ENCODE measurements at regions not wholly inside any gene's neighbourhood (a gene's known extent, or its start where the extent isn't known, plus 50 kb on each side); places are given as distances from the start of the nearest gene placed in this dataset.

DNA sequence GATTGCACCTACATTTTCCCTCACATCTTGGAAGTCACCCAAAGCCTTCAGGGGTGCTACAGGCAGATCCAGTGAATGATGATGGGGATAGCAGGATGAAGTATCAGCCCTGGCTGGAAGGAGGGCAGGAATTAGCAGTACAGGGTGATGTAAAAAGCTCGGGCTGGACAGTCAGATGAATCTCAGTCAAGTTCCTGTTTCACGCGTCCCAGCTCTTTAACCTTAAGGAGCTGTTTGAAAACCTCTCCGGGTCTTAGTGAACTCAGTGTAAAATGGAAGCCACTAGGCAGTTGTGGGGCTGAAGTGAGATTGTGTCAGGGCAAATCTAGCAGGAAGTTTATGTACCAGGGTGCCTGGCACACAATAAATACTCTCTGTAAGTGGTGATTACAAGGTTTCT is 166.4 kb upstream of the PROK2 start:
- TF ChIP-seq, protein P1, sequence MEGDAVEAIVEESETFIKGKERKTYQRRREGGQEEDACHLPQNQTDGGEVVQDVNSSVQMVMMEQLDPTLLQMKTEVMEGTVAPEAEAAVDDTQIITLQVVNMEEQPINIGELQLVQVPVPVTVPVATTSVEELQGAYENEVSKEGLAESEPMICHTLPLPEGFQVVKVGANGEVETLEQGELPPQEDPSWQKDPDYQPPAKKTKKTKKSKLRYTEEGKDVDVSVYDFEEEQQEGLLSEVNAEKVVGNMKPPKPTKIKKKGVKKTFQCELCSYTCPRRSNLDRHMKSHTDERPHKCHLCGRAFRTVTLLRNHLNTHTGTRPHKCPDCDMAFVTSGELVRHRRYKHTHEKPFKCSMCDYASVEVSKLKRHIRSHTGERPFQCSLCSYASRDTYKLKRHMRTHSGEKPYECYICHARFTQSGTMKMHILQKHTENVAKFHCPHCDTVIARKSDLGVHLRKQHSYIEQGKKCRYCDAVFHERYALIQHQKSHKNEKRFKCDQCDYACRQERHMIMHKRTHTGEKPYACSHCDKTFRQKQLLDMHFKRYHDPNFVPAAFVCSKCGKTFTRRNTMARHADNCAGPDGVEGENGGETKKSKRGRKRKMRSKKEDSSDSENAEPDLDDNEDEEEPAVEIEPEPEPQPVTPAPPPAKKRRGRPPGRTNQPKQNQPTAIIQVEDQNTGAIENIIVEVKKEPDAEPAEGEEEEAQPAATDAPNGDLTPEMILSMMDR (IDR thresholded peaks at IDR 0.05) = no peak
- TF ChIP-seq POLR2A (IDR thresholded peaks at IDR 0.05) = no peak

Data from right lobe of liver (tissue), 4 donors.